ENCODE measurements at regions not wholly inside any gene's neighbourhood (a gene's known extent, or its start where the extent isn't known, plus 50 kb on each side); places are given as distances from the start of the nearest gene placed in this dataset.

DNA sequence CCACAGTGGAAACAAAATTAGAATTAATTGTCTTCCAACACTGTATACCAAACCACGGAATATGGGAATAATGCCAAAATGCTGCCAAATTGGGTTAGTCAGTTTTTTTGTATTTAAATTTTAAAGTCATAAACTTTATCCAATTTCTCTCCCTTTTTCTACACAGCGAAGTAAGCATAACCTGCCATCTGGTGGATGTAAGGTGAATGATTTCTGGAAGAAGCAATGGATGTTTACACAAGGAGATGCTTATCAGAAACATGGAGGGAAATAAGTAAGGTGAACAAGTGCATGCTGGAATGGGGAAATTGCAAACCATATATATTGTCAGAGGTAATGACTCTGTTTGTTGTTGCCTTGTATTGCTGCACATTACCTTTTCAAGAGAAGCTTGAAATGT is 691.9 kb downstream of the TECRL start:
- H3K4me1 ChIP-seq = no peaks in the 10 kb centered on the region
- no peaks in the 10 kb centered on the region for H3K36me3 ChIP-seq
- intact Hi-C loops (cut with DNase I; ENCODE audit: low total_unique reads) = no loop called here
- H3K9me3 ChIP-seq = no peaks in the 10 kb centered on the region
- TF ChIP-seq POLR2A (IDR thresholded peaks at IDR 0.05) = no peak
- TF ChIP-seq, protein P1, sequence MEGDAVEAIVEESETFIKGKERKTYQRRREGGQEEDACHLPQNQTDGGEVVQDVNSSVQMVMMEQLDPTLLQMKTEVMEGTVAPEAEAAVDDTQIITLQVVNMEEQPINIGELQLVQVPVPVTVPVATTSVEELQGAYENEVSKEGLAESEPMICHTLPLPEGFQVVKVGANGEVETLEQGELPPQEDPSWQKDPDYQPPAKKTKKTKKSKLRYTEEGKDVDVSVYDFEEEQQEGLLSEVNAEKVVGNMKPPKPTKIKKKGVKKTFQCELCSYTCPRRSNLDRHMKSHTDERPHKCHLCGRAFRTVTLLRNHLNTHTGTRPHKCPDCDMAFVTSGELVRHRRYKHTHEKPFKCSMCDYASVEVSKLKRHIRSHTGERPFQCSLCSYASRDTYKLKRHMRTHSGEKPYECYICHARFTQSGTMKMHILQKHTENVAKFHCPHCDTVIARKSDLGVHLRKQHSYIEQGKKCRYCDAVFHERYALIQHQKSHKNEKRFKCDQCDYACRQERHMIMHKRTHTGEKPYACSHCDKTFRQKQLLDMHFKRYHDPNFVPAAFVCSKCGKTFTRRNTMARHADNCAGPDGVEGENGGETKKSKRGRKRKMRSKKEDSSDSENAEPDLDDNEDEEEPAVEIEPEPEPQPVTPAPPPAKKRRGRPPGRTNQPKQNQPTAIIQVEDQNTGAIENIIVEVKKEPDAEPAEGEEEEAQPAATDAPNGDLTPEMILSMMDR (IDR thresholded peaks at IDR 0.05) = no peak
- H3K4me3 ChIP-seq = no peak overlapping the region
- H3K27ac ChIP-seq = no peak overlapping the region
- no peak for DNase-seq
- no peaks in the 10 kb centered on the region for H3K27me3 ChIP-seq

DNA sequence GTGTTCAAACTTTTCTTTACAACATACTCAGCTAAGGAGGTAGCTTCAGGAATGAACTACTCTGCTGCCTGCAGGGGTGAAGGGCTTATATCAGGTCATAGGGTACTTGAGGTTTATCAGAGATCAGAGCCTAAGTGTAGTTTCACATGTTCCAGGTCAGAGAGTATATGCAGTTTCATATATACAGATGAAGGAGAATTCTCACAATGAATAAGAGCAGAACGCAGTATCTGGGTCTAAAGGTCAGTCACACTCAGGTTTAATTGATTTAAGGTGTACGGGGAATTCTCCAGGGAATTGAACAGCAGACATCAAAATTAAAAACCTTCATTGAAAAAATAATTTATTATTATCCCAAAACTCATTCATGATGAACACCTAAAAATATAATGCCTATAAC is 700.6 kb downstream of the TECRL start:
- Histone ChIP-seq H3K27me3 (no peaks in the 10 kb centered on the region), H3K27ac (no peak overlapping the region), H3K4me3 (no peak overlapping the region), H3K9me3 (no peaks in the 10 kb centered on the region), H3K36me3 (no peaks in the 10 kb centered on the region), H3K4me1 (no peaks in the 10 kb centered on the region)
- no peak for TF ChIP-seq POLR2A (IDR thresholded peaks at IDR 0.05)
- TF ChIP-seq, protein P1 (IDR thresholded peaks at IDR 0.05) = no peak
- intact Hi-C loops (cut with DNase I; ENCODE audit: low total_unique reads) = no loop called here
- DNase-seq = no peak

DNA sequence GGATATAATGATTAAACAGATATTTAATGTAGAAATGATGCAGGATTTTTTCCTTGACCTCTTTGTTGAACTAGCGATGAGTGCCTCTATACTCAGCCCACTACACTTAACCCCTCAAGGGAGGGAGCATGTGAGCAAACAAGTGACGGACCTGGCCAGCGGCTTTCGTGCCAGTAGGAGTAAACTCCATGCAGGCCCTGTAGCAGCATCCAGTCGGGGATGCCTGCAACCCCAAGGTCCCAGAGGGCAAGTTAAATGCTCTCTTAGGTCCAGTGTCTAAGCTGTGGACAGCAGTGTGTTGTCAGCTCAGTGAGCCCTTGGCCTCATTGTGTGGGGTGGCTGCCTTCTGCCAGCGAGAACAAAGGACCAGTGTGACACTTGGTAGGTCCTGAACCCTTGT is 708.7 kb downstream of the TECRL start:
- no peaks in the 10 kb centered on the region for H3K27me3 ChIP-seq
- no peak overlapping the region for H3K4me3 ChIP-seq
- H3K27ac ChIP-seq = no peak overlapping the region
- intact Hi-C loops (cut with DNase I; ENCODE audit: low total_unique reads) = no loop called here
- H3K36me3 ChIP-seq = no peaks in the 10 kb centered on the region
- DNase-seq = no peak
- H3K9me3 ChIP-seq = no peaks in the 10 kb centered on the region
- no peaks in the 10 kb centered on the region for H3K4me1 ChIP-seq
- TF ChIP-seq, protein P1 (IDR thresholded peaks at IDR 0.05) = no peak
- TF ChIP-seq POLR2A (IDR thresholded peaks at IDR 0.05) = no peak

DNA sequence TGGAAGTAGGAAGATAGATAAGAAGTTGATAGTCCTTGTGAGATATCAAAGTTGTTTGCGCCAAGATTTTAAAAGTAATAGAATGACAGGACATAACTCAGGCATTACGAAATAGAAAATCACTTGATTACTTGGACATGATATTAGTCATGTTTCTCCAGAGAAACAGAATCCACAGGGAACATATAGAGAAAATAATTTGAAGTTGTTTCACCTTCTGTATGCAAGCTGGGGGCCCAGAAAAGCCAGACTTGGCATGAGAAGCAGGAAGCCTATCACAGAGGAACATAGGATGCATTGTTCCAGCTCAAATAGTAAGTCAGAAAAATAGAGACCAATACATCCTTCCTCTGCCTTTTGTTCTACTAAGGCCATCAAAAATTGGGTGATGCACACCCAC is 715.9 kb downstream of the TECRL start:
- DNase-seq = no peak
- intact Hi-C loops (cut with DNase I; ENCODE audit: low total_unique reads) = no loop called here
- no peak overlapping the region for H3K27ac ChIP-seq

DNA sequence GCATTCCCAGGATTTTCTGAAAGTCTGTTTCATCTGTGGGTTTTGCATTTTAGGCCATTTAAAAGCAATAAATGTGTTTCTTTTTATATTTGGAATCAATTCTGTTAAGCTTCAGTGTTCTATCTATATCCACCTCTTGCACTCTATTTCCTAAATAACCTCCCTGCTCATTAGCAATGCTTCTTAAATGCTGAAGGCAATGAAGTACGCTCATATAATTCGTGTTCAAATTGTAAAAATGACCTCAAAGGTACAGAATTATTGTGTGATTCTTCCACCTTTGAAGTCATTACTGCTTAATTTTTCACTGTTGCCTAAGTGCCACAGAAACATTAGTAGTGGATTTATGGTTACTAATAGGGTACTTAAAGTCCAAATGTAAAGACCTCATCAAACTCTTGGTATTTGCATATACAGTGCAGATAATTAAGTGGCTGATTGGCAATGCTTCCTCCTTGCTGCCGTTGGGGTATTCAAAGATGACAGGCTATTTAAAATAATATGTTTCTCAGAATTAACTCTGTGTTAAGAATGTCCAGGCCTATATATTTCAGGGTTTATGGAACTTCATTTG is 730.8 kb downstream of the TECRL start:
- Histone ChIP-seq H3K4me1 (no peaks in the 10 kb centered on the region), H3K27ac (no peak overlapping the region), H3K9me3 (no peaks in the 10 kb centered on the region), H3K4me3 (no peak overlapping the region), H3K36me3 (no peaks in the 10 kb centered on the region), H3K27me3 (no peaks in the 10 kb centered on the region)
- TF ChIP-seq, protein P1 (IDR thresholded peaks at IDR 0.05) = no peak
- TF ChIP-seq POLR2A (IDR thresholded peaks at IDR 0.05) = no peak
- no peak for DNase-seq
- intact Hi-C loops (cut with DNase I; ENCODE audit: low total_unique reads) = no loop called here

More for the DNA sequence above, 715.9 kb downstream of the TECRL start:
- Histone ChIP-seq H3K27me3 (no peaks in the 10 kb centered on the region), H3K4me1 (no peaks in the 10 kb centered on the region), H3K9me3 (no peaks in the 10 kb centered on the region), H3K36me3 (no peaks in the 10 kb centered on the region), H3K4me3 (no peak overlapping the region)
- TF ChIP-seq, protein P1 (IDR thresholded peaks at IDR 0.05) = no peak
- TF ChIP-seq POLR2A (IDR thresholded peaks at IDR 0.05) = no peak

Measured in uterus (tissue), 3 donors.